IMR-90 (cell line): ENCODE measurements at regions not wholly inside any gene's neighbourhood (a gene's known extent, or its start where the extent isn't known, plus 50 kb on each side); places are given as distances from the start of the nearest gene placed in this dataset.

Source experiments
- ATAC-seq: fragments of 200-7000 bp; cut with Tn5 transposase; 2 replicates; pipeline ENCODE4 v1.9.1; 2020; ENCODE audit warnings: low read depth, mild to moderate bottlenecking, moderate library complexity
- BruUV-seq: library from RNA; stranded (reverse); fragments of 400-500 nt; replicated peaks from 2 replicates; lab custom pipeline; 2021; lab: Mats Ljungman, UMichigan
- CTCF ChIA-PET: fragments of 300-600 bp; formaldehyde crosslinking; extraction: SDS; loops from one replicate; lab custom pipeline; 2021; ENCODE audit warnings: antibody characterized with exemption; lab: Yijun Ruan, JAX
- POLR2A ChIA-PET: fragments of 300-600 bp; sonication (Branson Sonifier 250); formaldehyde crosslinking; loops from one replicate; lab custom pipeline; 2022; ENCODE audit warnings: antibody characterized with exemption; ENCODE audit not compliant: unreplicated experiment; lab: Charles Lee
- DNase-seq: peaks from one replicate; pipeline ENCODE4 v3.0.0; 2013
- H2AFZ ChIP-seq: replicated peaks from 2 replicates; pipeline ENCODE3; 2013; ENCODE audit warnings: low read length, mild to moderate bottlenecking; ENCODE audit not compliant: poor library complexity
- H2AK5ac ChIP-seq: 2 replicates; pipeline ENCODE4 v1.6.1; 2013; ENCODE audit warnings: low read depth, low read length, inconsistent platforms
- H2AK9ac ChIP-seq: replicated peaks from 2 replicates; pipeline ENCODE3; 2013; ENCODE audit warnings: mild to moderate bottlenecking, low read depth, low read length, moderate library complexity; ENCODE audit not compliant: poor library complexity
- H2BK120ac ChIP-seq: 2 replicates; pipeline ENCODE4 v1.6.1; 2013; ENCODE audit warnings: low read depth, low read length, inconsistent platforms
- H2BK15ac ChIP-seq: 3 replicates; pipeline ENCODE4 v1.6.1; 2013; ENCODE audit warnings: low read depth, low read length, inconsistent platforms
- H2BK20ac ChIP-seq: 2 replicates; pipeline ENCODE4 v1.6.1; 2013; ENCODE audit warnings: low read depth, mild to moderate bottlenecking, inconsistent platforms, low read length, moderate library complexity
- H2BK5ac ChIP-seq: 2 replicates; pipeline ENCODE4 v1.6.1; 2013; ENCODE audit warnings: mild to moderate bottlenecking, low read depth, low read length, inconsistent platforms; ENCODE audit not compliant: poor library complexity, severe bottlenecking
- H3K14ac ChIP-seq: replicated peaks from 2 replicates; pipeline ENCODE4 v1.6.1; 2013; ENCODE audit warnings: low read depth, low read length, inconsistent platforms
- H3K18ac ChIP-seq: 2 replicates; pipeline ENCODE4 v1.6.1; 2013; ENCODE audit warnings: low read depth, low read length, control low read depth
- H3K23ac ChIP-seq: 2 replicates; pipeline ENCODE4 v1.6.1; 2013; ENCODE audit warnings: low read depth, low read length, inconsistent platforms
- H3K27ac ChIP-seq: 2 replicates; pipeline ENCODE4 v1.5.1; 2013; ENCODE audit warnings: mild to moderate bottlenecking, control low read depth, low read length; ENCODE audit not compliant: insufficient read depth
- H3K27me3 ChIP-seq: 2 replicates; pipeline ENCODE4 v1.6.1; 2013; ENCODE audit warnings: low read length; ENCODE audit not compliant: control insufficient read depth, insufficient read depth
- H3K36me3 ChIP-seq: 2 replicates; pipeline ENCODE4 v1.6.1; 2013; ENCODE audit warnings: low read length, mixed read lengths; ENCODE audit not compliant: control insufficient read depth, insufficient read depth
- H3K4ac ChIP-seq: 2 replicates; pipeline ENCODE4 v1.6.1; 2013; ENCODE audit warnings: low read depth, low read length, inconsistent platforms
- H3K4me1 ChIP-seq: 2 replicates; pipeline ENCODE4 v1.6.1; 2013; ENCODE audit warnings: low read length, mixed read lengths; ENCODE audit not compliant: control insufficient read depth, insufficient read depth
- H3K4me2 ChIP-seq: 2 replicates; pipeline ENCODE4 v1.6.1; 2013; ENCODE audit warnings: low read depth, mild to moderate bottlenecking, control low read depth, low read length, moderate library complexity
- H3K4me3 ChIP-seq: 2 replicates; pipeline ENCODE4 v1.5.1; 2013; ENCODE audit warnings: low read depth, mild to moderate bottlenecking, control low read depth, low read length, moderate library complexity; ENCODE audit not compliant: insufficient read depth
- H3K56ac ChIP-seq: 2 replicates; pipeline ENCODE4 v1.6.1; 2013; ENCODE audit warnings: low read length, inconsistent platforms; ENCODE audit not compliant: insufficient read depth; ENCODE audit errors: extremely low read depth
- H3K79me1 ChIP-seq, 2 experiments: 2 replicates each; pipeline ENCODE4 v1.6.1; 2013; ENCODE audit warnings: low read length in 2 of 2, inconsistent platforms in 1 of 2, low read depth in 1 of 2
- H3K9ac ChIP-seq: 2 replicates; pipeline ENCODE4 v1.6.1; 2013; ENCODE audit warnings: low read depth, low read length, control low read depth
- H3K9me1 ChIP-seq: 2 replicates; pipeline ENCODE4 v1.6.1; 2013; ENCODE audit warnings: low read length, inconsistent platforms; ENCODE audit not compliant: insufficient read depth
- H3K9me3 ChIP-seq: 2 replicates; pipeline ENCODE4 v1.6.1; 2013; ENCODE audit warnings: low read length; ENCODE audit not compliant: control insufficient read depth, insufficient read depth
- H4K20me1 ChIP-seq: 2 replicates; pipeline ENCODE4 v1.6.1; 2013; ENCODE audit warnings: low read length, inconsistent platforms; ENCODE audit not compliant: insufficient read depth
- H4K5ac ChIP-seq: 2 replicates; pipeline ENCODE4 v1.6.1; 2013; ENCODE audit warnings: mild to moderate bottlenecking, low read depth, low read length, control low read depth
- H4K8ac ChIP-seq, 2 experiments: 2 replicates each; pipeline ENCODE4 v1.6.1; 2013; ENCODE audit warnings: low read depth in 2 of 2, low read length in 2 of 2, control low read depth in 1 of 2, inconsistent platforms in 1 of 2
- H4K91ac ChIP-seq: 2 replicates; pipeline ENCODE4 v1.6.1; 2013; ENCODE audit warnings: low read depth, low read length, inconsistent platforms; ENCODE audit not compliant: insufficient read depth
- BHLHE40 ChIP-seq: fragments of 150-350 bp; IDR thresholded peaks from 2 replicates; pipeline ENCODE4 v1.6.1; 2016; ENCODE audit warnings: mild to moderate bottlenecking, low read depth, low read length
- CEBPB ChIP-seq: IDR thresholded peaks from 2 replicates; pipeline ENCODE4 v1.6.1; 2012; ENCODE audit warnings: low read depth, low read length, improper control_type of control experiment
- CHD1 ChIP-seq: IDR thresholded peaks from 2 replicates; pipeline ENCODE4 v1.6.1; 2012; ENCODE audit warnings: low read depth, low read length, improper control_type of control experiment
- FOS ChIP-seq: fragments of 150-350 bp; IDR thresholded peaks from 2 replicates; pipeline ENCODE4 v1.6.1; 2016; ENCODE audit warnings: low read depth, low read length
- MAFK ChIP-seq: IDR thresholded peaks from 2 replicates; pipeline ENCODE4 v1.6.1; 2012; ENCODE audit warnings: low read depth, low read length, improper control_type of control experiment
- MAZ ChIP-seq: IDR thresholded peaks from 2 replicates; pipeline ENCODE4 v1.6.1; 2012; ENCODE audit warnings: low read depth, mild to moderate bottlenecking, low read length, improper control_type of control experiment, moderate library complexity, borderline replicate concordance
- MXI1 ChIP-seq: IDR thresholded peaks from 2 replicates; pipeline ENCODE4 v1.6.1; 2012; ENCODE audit warnings: low read depth, mild to moderate bottlenecking, low read length, moderate library complexity, borderline replicate concordance
- NFE2L2 ChIP-seq: fragments of 150-350 bp; IDR thresholded peaks from 2 replicates; pipeline ENCODE4 v1.6.1; 2016; ENCODE audit warnings: low read depth, mild to moderate bottlenecking, low read length
- POLR2A ChIP-seq: IDR thresholded peaks from 2 replicates; pipeline ENCODE4 v1.6.1; 2012; ENCODE audit warnings: mild to moderate bottlenecking, low read depth, low read length
- RAD21 ChIP-seq: IDR thresholded peaks from 2 replicates; pipeline ENCODE4 v1.6.1; 2012; ENCODE audit warnings: low read length, improper control_type of control experiment
- RCOR1 ChIP-seq: IDR thresholded peaks from 2 replicates; pipeline ENCODE4 v1.6.1; 2012; ENCODE audit warnings: mild to moderate bottlenecking, low read length, improper control_type of control experiment; ENCODE audit not compliant: insufficient replicate concordance
- RFX5 ChIP-seq: IDR thresholded peaks from 2 replicates; pipeline ENCODE4 v1.8.0; 2012; ENCODE audit warnings: low read depth, mild to moderate bottlenecking, low read length, moderate library complexity
- SMC3 ChIP-seq: fragments of 150-350 bp; IDR thresholded peaks from 2 replicates; pipeline ENCODE4 v1.6.1; 2016; ENCODE audit warnings: low read depth, mild to moderate bottlenecking, antibody characterized with exemption, low read length, moderate library complexity
- WGBS, 2 experiments: methylation state at CpG; one replicate each; pipeline versions ENCODE4 v1.1.5 to v1.1.7; 2013; ENCODE audit warnings: missing lambda C conversion rate in 2 of 2; ENCODE audit not compliant: insufficient read length in 1 of 2; ENCODE audit errors: extremely low coverage in 2 of 2; 5-methylcytosine and 5-hydroxymethylcytosine counted together
- dilution Hi-C: fragments of 300-500 bp; cut with HindIII; formaldehyde crosslinking; loops from one replicate; pipeline ENCODE4 v1.14.3; 2018; ENCODE audit warnings: low sequenced_read_pairs; ENCODE audit not compliant: unreplicated experiment
- in situ Hi-C: fragments of 300-500 bp; cut with MboI; formaldehyde crosslinking; loops from 3 replicates; pipeline ENCODE4 v1.14.3; 2019; ENCODE audit warnings: low sequenced_read_pairs, inconsistent platforms, mixed read lengths
- intact Hi-C: fragments of 100-400 bp; cut with micrococcal nuclease; formaldehyde crosslinking; loops from 2 replicates; pipeline ENCODE4 v1.10.0; 2022
- TF ChIP-seq, protein P1 (sequence below): fragments of 150-350 bp; IDR thresholded peaks from 2 replicates; pipeline ENCODE4 v1.6.1; 2016; ENCODE audit warnings: low read depth, mild to moderate bottlenecking, low read length, moderate library complexity, borderline replicate concordance
- TF ChIP-seq, protein P2 (sequence below): fragments of 150-350 bp; IDR thresholded peaks from 2 replicates; pipeline ENCODE4 v1.6.1; 2017; ENCODE audit warnings: mild to moderate bottlenecking, antibody characterized with exemption, low read length, low read depth
- TF ChIP-seq, protein P3 (sequence below): conservative IDR thresholded peaks from 2 replicates; pipeline ENCODE4 v1.5.1; 2012; ENCODE audit warnings: mild to moderate bottlenecking, low read depth, low read length, improper control_type of control experiment

DNA sequence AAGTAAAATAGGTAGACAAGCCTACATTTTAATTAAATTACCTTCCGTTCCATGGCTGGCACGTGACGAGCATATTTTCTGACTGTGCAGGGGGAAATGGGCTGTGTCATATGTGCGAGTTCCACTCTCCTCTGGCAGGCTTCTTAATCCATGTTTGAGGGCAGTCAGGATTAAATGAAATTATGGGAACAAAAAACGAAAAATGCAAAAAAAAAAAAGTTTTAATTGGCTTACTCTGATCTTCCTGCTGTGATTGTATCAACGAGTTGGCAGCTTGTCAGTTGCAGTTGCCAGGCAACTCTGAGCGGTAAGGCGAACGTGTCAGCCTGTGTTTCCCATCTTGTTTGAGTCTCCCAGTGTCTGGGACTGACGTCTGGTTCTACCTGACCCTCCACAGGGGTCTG is 302.9 kb upstream of the XYLT1 start:
- no TSS peak for BruUV-seq
- H2AFZ ChIP-seq, result no peak overlapping the region

More for the DNA sequence above, 302.9 kb upstream of the XYLT1 start:
- Histone ChIP-seq H2BK20ac (no peak overlapping the region), H2BK5ac (no peak overlapping the region), H2AK9ac (no peak overlapping the region), H3K9me3 (no peaks in the 10 kb centered on the region), H2BK15ac (no peak overlapping the region), H4K20me1 (no peaks in the 10 kb centered on the region), H2AK5ac (no peak overlapping the region), H3K79me1 (no peaks in the 10 kb centered on the region), H4K91ac (no peak overlapping the region), H3K56ac (no peak overlapping the region), H3K4me3 (no peak overlapping the region), H3K14ac (no peak overlapping the region), H4K5ac (no peak overlapping the region), H4K8ac (no peak overlapping the region), H3K9ac (no peak overlapping the region), H3K18ac (no peak overlapping the region), H3K4ac (no peak overlapping the region), H3K23ac (no peak overlapping the region), H3K4me2 (no peak overlapping the region), H3K27me3 (no peaks in the 10 kb centered on the region), H3K9me1 (no peaks in the 10 kb centered on the region), H3K4me1 (no peaks in the 10 kb centered on the region; the same call in 1 of the 2 replicates), H3K27ac (no peak overlapping the region), H3K36me3 (no peaks in the 10 kb centered on the region), H2BK120ac (no peak overlapping the region)
- intact Hi-C loops (no loop called here), dilution Hi-C loops (no loop called here), in situ Hi-C loops (no loop called here)
- ChIA-PET POLR2A (no interaction called here), CTCF (no interaction called here)
- ATAC-seq (no peak), DNase-seq (peak; percentile 5)
- no peak for TF ChIP-seq SMC3
- no peak for TF ChIP-seq MXI1
- no peak for TF ChIP-seq BHLHE40
- TF ChIP-seq NFE2L2, result no peak
- TF ChIP-seq RFX5, result no peak
- TF ChIP-seq FOS, result no peak
- TF ChIP-seq, protein P1, sequence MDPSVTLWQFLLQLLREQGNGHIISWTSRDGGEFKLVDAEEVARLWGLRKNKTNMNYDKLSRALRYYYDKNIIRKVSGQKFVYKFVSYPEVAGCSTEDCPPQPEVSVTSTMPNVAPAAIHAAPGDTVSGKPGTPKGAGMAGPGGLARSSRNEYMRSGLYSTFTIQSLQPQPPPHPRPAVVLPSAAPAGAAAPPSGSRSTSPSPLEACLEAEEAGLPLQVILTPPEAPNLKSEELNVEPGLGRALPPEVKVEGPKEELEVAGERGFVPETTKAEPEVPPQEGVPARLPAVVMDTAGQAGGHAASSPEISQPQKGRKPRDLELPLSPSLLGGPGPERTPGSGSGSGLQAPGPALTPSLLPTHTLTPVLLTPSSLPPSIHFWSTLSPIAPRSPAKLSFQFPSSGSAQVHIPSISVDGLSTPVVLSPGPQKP, result no peak
- TF ChIP-seq, protein P2, sequence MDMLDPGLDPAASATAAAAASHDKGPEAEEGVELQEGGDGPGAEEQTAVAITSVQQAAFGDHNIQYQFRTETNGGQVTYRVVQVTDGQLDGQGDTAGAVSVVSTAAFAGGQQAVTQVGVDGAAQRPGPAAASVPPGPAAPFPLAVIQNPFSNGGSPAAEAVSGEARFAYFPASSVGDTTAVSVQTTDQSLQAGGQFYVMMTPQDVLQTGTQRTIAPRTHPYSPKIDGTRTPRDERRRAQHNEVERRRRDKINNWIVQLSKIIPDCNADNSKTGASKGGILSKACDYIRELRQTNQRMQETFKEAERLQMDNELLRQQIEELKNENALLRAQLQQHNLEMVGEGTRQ, result no peak
- no peak for TF ChIP-seq MAZ
- no peak for TF ChIP-seq RAD21
- TF ChIP-seq RCOR1, result no peak
- TF ChIP-seq POLR2A, result no peak
- no peak for TF ChIP-seq CHD1
- TF ChIP-seq MAFK, result no peak
- no peak for TF ChIP-seq CEBPB
- TF ChIP-seq, protein P3, sequence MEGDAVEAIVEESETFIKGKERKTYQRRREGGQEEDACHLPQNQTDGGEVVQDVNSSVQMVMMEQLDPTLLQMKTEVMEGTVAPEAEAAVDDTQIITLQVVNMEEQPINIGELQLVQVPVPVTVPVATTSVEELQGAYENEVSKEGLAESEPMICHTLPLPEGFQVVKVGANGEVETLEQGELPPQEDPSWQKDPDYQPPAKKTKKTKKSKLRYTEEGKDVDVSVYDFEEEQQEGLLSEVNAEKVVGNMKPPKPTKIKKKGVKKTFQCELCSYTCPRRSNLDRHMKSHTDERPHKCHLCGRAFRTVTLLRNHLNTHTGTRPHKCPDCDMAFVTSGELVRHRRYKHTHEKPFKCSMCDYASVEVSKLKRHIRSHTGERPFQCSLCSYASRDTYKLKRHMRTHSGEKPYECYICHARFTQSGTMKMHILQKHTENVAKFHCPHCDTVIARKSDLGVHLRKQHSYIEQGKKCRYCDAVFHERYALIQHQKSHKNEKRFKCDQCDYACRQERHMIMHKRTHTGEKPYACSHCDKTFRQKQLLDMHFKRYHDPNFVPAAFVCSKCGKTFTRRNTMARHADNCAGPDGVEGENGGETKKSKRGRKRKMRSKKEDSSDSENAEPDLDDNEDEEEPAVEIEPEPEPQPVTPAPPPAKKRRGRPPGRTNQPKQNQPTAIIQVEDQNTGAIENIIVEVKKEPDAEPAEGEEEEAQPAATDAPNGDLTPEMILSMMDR, result no peak
- WGBS, 2 experiments, result 11% methylated on average over 5 of the region's 10 CpGs; no CpG with 5 or more reads in 1 of the 2 experiments
